Adrenal gland (tissue), 5 donors: ENCODE measurements at regions not wholly inside any gene's neighbourhood (a gene's known extent, or its start where the extent isn't known, plus 50 kb on each side); places are given as distances from the start of the nearest gene placed in this dataset.

Source experiments
- CTCF ChIP-seq, 6 experiments: fragments of 450-650 bp in 4 of 6; fragments of 200-600 bp in 2 of 6; sonication (generic) in 1 of 6; IDR thresholded peaks; 1 replicate in 5 of 6; 2 replicates in 1 of 6; pipeline versions ENCODE4 v1.5.1 to v1.8.0; 2016 to 2021; ENCODE audit warnings: antibody characterized with exemption in 6 of 6, mild to moderate bottlenecking in 2 of 6, moderate library complexity in 1 of 6
- POLR2A ChIP-seq, 2 donors: fragments of 450-650 bp; IDR thresholded peaks; one replicate each; pipeline ENCODE4 v1.6.1; 2017; ENCODE audit warnings: antibody characterized with exemption in 2 of 2, mild to moderate bottlenecking in 2 of 2, moderate library complexity in 1 of 2
- donor health status: DM: no; HTN: no; CAD: no.

- TF ChIP-seq POLR2A (IDR thresholded peaks at IDR 0.05) (no peak), CTCF (IDR thresholded peaks at IDR 0.05) (no peak)
Measured at GRCh38 chr21:15333951-15334350, 269.2 kb upstream of the NRIP1 start.
